Ureter (tissue), 1 donor: ENCODE measurements at regions not wholly inside any gene's neighbourhood (a gene's known extent, or its start where the extent isn't known, plus 50 kb on each side); places are given as distances from the start of the nearest gene placed in this dataset.
"Not testable (repeated sequence)": the region's sequence is repeated elsewhere in the genome, so short reads cannot be mapped to it uniquely, and the experiment has no call there.

ENCODE experiments used
- DNase-seq: peaks from one replicate; pipeline ENCODE4 v3.0.0-alpha.2; 2020; ENCODE audit warnings: low spot score
- donor health status: DM: yes; HTN: yes; CAD: no.

GRCh38 chr14:105931808-105932483, 405.6 kb downstream of the TMEM121 start:
- peak; percentile 15 for DNase-seq

- DNase-seq = peak; percentile 10
Measured at GRCh38 chr14:105933238-105933637, 406.9 kb downstream of the TMEM121 start.

GRCh38 chr14:105935384-105935783, 409.0 kb downstream of the TMEM121 start:
- peak; percentile 29 for DNase-seq

DNA sequence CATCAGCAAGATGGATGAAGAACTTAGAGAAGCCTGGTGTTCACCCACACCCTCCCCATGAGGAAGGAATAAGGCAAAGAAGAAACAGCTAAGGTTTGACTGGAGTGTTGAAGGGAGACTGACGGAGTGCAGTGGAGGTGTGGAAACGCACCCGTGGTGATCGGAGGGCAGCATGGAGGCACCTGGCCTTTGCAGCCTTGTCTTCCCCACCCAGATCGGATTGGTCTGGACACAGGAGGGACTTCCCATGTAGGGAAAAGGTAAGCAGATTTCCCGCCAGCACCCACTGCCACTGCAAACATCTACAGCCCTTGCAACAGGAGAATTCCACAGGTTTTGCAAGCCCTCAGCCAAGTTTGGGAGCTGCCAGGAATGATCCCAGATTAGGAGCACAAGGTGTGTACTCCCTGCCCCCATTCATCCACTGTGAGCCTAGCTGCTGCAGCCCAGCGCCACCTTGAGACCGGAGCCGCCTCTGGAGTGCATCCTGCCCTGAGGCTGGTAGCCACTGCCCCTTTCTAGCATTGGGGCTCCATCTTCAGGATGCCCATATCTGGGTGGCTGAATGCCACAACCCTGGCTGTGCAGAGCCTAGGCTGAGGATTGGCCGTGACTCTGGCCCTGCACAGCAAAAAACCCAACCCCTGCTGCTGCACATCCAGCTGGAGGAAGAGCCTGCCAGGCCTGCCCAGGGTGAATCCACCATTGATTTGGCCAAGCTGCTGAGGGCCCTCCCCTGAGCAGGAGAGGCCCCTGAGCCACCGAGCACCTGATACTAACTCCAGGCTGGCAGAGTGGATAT, 411.1 kb downstream of the TMEM121 start:
- peak; percentile 15 for DNase-seq

GRCh38 chr14:105938055-105938863, 411.9 kb downstream of the TMEM121 start:
- peak; percentile 25 for DNase-seq

DNA sequence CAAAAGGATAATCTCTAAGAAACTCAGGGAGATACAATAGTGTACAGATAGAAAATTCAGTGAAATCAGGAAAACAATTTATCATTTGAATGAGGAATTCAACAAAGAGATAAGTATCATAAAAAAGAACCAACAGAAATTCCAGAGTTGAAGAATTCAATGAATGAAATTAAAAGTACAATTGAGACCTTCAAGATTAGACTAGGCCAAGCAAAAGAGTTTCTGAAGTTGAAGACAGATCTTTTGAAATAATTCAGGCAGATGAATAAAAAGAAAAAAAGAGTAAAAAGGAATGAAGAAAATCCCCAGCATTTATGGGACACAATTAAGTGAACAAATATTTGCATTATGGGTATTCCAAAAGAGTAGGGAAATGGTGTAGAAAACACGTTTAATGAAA, 412.6 kb downstream of the TMEM121 start:
- no peak for DNase-seq

DNA sequence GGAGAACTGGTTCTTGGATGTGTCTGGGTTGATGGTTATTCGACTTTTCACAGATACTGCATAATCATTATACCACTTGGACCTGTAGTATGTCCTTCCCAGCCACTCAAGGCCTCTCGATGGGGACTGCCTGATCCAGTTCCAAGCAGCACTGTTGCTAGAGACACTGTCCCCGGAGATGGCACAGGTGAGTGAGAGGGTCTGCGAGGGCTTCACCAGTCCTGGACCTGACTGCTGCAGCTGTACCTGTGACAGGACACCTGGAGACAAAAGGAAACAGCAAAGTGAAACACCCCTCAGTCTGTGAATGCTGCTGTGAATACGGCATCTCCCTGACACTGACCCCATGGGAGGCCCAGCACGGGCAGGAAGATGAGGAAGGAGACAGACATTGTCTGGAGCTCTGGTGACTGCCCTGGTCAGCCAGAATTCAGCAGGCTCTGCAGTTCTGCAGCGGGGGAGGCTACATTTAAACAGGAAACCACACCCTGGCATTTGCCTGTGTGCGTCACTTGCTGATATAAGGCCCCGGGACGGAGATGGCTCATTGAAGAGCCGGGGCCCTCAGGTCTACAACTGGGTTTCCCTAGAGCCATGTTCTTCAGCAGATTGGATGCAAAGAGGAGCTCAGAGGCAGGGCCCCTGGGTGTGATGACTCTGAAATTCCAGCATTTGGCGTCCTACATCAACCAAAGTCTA, 413.6 kb downstream of the TMEM121 start:
- peak; percentile 25 for DNase-seq

DNA sequence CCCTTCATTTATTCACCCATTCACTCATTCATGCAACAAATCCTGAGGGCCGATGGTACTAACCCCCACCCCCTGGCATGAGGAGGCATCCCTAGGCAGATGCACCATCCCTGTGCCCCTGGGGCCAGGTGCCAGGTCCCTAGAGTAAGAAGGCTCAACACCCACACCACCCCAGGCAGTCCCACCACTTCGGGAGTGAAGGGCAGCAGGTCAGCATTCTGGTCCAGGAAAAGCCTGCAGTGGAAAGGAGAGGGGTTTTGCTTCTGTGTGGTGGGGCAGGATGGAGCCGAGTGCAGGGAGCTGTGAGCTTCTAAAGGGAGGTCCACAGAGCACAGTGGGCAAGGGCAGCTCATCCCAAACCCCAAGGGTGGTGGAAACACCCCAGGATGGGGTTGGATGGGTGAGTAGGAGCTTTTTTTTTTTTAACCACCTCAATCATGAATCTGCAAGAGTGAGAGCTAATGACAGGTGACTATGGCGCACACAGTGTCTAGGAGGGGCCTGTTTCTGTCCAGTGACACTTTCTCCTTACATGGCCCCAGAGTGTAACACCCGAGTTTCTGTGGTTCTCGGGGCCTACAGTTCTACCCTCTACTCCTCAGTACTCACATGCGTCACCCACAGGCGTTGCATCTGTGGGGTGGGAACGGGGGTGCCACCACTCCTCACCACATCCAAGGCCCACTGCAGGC, 414.3 kb downstream of the TMEM121 start:
- DNase-seq = no peak

DNA sequence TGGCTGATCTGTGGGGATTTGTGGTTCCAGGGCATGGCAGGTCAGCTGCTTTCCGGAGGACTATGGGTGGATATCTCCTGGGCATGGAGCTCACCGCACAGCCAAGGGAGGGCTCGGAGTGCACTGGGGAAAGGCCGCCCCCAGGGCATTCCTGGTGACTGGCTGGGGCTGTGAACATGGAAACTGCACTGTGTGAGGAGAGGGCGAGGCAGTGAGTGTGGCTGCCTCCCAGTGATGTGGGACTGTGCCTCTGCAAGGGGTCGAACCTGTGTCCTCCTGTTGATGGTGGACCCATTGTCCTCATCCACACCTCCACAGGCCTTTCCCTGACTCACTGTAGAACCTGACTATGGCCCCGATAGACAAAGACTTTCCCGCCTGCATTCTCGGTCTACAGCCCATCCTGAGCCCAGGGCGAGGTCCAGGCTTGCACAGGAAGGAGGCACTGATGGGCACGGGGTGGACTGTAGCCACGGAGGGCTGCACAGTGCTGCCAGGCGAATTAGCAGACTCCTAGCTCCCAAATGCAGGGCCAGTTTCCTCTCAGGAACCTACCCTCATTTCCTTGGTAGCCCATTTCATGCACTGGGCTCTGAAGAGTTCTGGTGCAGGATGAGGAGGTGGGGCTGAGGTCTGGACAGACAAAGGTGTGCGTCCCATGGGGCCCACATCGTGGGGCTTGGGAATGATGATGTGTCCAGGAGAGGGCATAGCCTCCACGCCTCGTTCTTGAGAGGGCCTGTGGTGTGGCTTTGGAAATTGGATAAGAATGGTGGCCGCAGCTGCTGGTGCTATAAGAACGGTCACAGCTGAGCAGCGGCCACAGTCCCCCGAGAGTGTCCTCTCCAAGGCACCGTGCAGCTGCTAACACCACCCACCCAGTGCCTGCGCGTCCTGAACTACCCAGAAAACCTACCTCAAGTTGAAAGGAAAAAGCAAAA, 415.1 kb downstream of the TMEM121 start:
- peak; percentile 24 for DNase-seq

GRCh38 chr14:105942725-105943124, 416.3 kb downstream of the TMEM121 start:
- DNase-seq = peak; percentile 26

- DNase-seq = peak; percentile 29
Measured at GRCh38 chr14:105943973-105944602, 417.7 kb downstream of the TMEM121 start.

GRCh38 chr14:105944632-105945610, 418.5 kb downstream of the TMEM121 start:
- DNase-seq = peak; percentile 70

DNA sequence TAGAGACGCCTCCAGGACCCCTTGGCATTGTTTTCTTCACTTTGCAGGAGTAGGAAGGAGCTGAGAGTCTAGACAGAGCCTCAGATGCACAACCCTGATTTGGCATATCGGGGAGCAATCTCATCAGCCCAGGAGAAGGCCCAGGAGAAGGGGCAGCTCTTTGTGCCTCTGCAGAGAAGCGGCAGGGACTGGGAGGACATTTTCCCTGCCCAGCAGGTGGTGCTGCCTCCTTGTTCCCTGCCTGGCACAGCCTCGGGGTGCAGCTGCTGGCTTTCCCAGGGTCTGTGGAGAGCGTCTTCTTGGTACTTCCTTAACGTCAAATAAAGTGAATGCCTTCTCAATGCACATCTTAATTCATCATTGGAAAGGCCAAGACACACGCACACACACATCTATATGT, 419.5 kb downstream of the TMEM121 start:
- peak; percentile 28 for DNase-seq

- DNase-seq = no peak
Measured at GRCh38 chr14:105947599-105947998, 421.2 kb downstream of the TMEM121 start.

- peak; percentile 29 for DNase-seq
Measured at GRCh38 chr14:105948955-105949354, 422.6 kb downstream of the TMEM121 start.

DNA sequence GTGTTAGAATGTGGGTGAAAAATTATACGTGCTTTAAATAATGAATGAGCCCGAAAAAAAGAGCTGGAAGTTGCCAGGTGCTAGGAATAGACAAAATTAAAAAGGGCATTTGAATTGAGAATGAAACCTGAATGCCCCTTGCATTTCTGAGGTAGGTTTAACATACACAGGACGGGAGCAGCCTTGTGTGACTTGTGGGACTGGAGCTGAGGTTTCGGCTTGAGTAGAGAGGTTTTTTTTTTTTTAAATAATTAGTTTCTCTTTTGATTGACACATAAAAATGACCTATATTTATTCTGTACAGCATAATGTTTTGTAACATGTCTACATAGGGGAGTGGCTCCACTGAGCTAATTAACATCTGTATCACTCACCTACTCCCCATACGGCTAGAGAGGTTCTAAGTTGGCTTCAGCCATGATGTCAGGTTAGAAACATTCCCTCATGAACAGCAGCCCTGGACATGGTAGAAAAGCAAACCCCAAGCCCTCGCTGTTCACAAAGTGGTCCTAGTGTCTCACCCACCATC, 424.0 kb downstream of the TMEM121 start:
- DNase-seq = not testable (repeated sequence)

DNA sequence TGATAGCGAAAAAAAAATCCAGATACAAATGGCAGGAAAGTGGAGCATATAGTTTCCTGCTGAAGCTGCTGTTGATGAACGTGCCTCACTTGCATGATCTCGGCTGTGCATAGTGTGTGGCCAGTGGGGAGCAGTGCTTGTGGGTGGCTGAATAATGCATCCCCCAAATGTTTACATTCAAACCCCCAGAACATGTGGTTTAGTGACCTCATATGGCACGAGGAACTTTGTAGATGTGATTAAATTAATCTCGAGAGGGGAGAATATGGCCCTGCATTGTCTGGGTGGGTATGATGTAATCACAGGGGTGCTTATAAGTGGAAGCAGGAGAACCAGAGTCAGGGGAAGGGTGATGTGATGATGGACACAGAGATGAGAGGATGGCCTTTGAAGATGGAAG, 425.0 kb downstream of the TMEM121 start:
- no peak for DNase-seq

DNA sequence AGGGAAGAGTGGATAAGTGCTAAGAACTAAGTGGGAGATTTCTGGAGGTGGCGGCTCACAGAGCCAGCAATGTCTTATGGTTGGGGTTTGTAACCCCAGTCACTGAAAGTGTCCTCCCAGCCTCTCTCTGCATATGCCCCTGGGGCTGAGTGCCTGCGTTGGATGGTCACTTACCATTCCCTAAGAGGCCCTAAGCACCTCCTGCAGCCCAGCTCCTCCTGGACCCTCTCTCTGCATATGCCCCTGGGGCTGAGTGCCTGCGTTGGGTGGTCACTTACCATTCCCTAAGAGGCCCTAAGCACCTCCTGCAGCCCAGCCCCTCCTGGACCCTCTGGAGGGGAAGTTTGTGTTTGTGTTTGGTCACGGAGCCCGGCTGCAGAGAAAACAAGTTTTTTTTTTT, 425.8 kb downstream of the TMEM121 start:
- DNase-seq = peak; percentile 10
